ENCODE measurements at regions not wholly inside any gene's neighbourhood (a gene's known extent, or its start where the extent isn't known, plus 50 kb on each side); places are given as distances from the start of the nearest gene placed in this dataset.
"Not testable (repeated sequence)": the region's sequence is repeated elsewhere in the genome, so short reads cannot be mapped to it uniquely, and the experiment has no call there.

DNA sequence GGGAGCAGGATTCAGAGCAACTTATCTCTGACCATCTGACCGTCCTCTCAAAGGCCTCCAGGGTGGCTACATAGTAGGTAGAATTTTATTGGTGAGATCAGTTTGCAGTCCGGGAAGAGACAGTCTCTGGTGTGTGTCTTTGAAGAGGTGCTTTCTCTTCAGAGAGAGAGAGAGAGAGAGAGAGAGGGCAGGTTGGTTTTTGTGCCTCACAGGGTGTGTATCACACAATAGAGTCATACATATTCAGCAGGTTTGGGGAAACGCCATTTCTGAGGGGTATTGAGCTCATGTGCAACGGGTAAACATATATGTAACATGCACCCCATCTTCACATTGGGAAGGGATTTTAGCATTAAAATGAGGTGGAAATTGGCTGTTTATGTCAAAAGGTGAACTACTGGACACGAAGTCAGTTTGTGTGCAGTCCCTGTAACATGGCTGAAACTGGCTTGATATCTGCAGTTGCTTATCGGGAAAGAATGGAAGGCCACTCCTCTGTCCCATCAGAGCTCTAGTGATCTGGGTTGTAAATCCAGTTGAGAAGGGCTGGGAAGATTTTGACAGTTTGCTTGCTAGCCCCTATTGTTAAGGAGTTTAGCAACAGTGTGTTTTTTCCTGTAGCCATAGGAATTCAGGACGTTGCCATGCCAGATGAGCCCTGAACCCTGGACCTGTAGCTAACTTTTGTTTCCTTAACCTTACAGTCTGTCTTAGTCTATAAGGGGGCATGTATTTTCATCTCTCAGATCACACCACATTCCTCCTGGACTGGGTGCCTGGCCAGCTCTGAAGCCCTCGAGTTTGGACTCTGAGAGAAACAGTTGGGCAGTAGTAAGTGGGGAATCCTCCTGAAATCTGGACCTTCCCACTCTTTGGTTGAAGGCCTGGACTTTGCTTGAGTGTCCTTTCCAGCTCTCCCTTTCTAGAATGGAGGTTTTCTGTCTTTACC is 171.6 kb upstream of the NOTCH2NLA start:
- TF ChIP-seq, protein P1, sequence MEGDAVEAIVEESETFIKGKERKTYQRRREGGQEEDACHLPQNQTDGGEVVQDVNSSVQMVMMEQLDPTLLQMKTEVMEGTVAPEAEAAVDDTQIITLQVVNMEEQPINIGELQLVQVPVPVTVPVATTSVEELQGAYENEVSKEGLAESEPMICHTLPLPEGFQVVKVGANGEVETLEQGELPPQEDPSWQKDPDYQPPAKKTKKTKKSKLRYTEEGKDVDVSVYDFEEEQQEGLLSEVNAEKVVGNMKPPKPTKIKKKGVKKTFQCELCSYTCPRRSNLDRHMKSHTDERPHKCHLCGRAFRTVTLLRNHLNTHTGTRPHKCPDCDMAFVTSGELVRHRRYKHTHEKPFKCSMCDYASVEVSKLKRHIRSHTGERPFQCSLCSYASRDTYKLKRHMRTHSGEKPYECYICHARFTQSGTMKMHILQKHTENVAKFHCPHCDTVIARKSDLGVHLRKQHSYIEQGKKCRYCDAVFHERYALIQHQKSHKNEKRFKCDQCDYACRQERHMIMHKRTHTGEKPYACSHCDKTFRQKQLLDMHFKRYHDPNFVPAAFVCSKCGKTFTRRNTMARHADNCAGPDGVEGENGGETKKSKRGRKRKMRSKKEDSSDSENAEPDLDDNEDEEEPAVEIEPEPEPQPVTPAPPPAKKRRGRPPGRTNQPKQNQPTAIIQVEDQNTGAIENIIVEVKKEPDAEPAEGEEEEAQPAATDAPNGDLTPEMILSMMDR (IDR thresholded peaks at IDR 0.05): not testable (repeated sequence)
- TF ChIP-seq EZH2 (IDR thresholded peaks at IDR 0.05; ENCODE audit: borderline replicate concordance, insufficient read depth, low read depth, low read length, poor library complexity, severe bottlenecking): not testable (repeated sequence)

All from B cell (primary cell).